Stimulated activated CD4-positive, alpha-beta T cell treated with anti-CD3 and anti-CD28 coated beads, Interleukin-4, amount 100 ng/mL, for 4 hours (primary cell): ENCODE measurements at regions not wholly inside any gene's neighbourhood (a gene's known extent, or its start where the extent isn't known, plus 50 kb on each side); places are given as distances from the start of the nearest gene placed in this dataset.

Experiments used
- DNase-seq, 2 experiments: peaks; one replicate each; pipeline ENCODE4 v3.0.0-alpha.2; 2020

GRCh38 chr2:611519-611918 lies 65.7 kb downstream of the TMEM18 start:
- no peak for DNase-seq

- no peak for DNase-seq
Observed at GRCh38 chr2:610491-610890, 66.7 kb downstream of the TMEM18 start.

GRCh38 chr2:609881-610280 lies 67.3 kb downstream of the TMEM18 start:
- DNase-seq = no peak

- DNase-seq = no peak
Observed at GRCh38 chr2:609449-609848, 67.8 kb downstream of the TMEM18 start.

- no peak for DNase-seq
Observed at GRCh38 chr2:608711-609110, 68.5 kb downstream of the TMEM18 start.

GRCh38 chr2:608297-608696 lies 68.9 kb downstream of the TMEM18 start:
- no peak for DNase-seq

GRCh38 chr2:607709-608108 lies 69.5 kb downstream of the TMEM18 start:
- DNase-seq = no peak

GRCh38 chr2:607172-607571 lies 70.0 kb downstream of the TMEM18 start:
- no peak for DNase-seq

- no peak for DNase-seq
Observed at GRCh38 chr2:605674-606608, 71.3 kb downstream of the TMEM18 start.

GRCh38 chr2:604854-605524 lies 72.2 kb downstream of the TMEM18 start:
- DNase-seq = no peak

- no peak for DNase-seq
Observed at GRCh38 chr2:604385-604784, 72.8 kb downstream of the TMEM18 start.

- DNase-seq = no peak
Observed at GRCh38 chr2:603869-604268, 73.3 kb downstream of the TMEM18 start.

GRCh38 chr2:603427-603826 lies 73.8 kb downstream of the TMEM18 start:
- no peak for DNase-seq

GRCh38 chr2:602571-603359 lies 74.4 kb downstream of the TMEM18 start:
- DNase-seq = no peak

- no peak for DNase-seq
Observed at GRCh38 chr2:601806-602455, 75.3 kb downstream of the TMEM18 start.

GRCh38 chr2:601387-601698 lies 75.9 kb downstream of the TMEM18 start:
- DNase-seq = no peak

GRCh38 chr2:600542-601386 lies 76.4 kb downstream of the TMEM18 start:
- DNase-seq = no peak

- no peak for DNase-seq
Observed at GRCh38 chr2:599601-600000, 77.6 kb downstream of the TMEM18 start.

GRCh38 chr2:598058-598802 lies 79.0 kb downstream of the TMEM18 start:
- DNase-seq = no peak

GRCh38 chr2:595831-596592 lies 81.2 kb downstream of the TMEM18 start:
- no peak for DNase-seq
